GM12891 (cell line): ENCODE measurements at regions not wholly inside any gene's neighbourhood (a gene's known extent, or its start where the extent isn't known, plus 50 kb on each side); places are given as distances from the start of the nearest gene placed in this dataset.

ENCODE experiments used
- POLR2A ChIP-seq: IDR thresholded peaks from 2 replicates; pipeline ENCODE4 v1.6.1; 2011; ENCODE audit warnings: low read depth, low read length, control low read depth
- SPI1 ChIP-seq: IDR thresholded peaks from 2 replicates; pipeline ENCODE4 v1.6.1; 2011; ENCODE audit warnings: low read depth, low read length, control low read depth
- TAF1 ChIP-seq: IDR thresholded peaks from 2 replicates; pipeline ENCODE4 v1.6.1; 2011; ENCODE audit warnings: low read depth, low read length, control low read depth

GRCh38 chr12:24080465-24080864 is 131.0 kb upstream of the SOX5 start:
- TF ChIP-seq POLR2A (no peak), SPI1 (no peak), TAF1 (no peak)
